ENCODE measurements at regions not wholly inside any gene's neighbourhood (a gene's known extent, or its start where the extent isn't known, plus 50 kb on each side); places are given as distances from the start of the nearest gene placed in this dataset.

- WGBS (ENCODE audit: insufficient coverage, low coverage, missing lambda C conversion rate), result 0% methylated on average over 1 of the region's 1 CpG
- Histone ChIP-seq H3K9ac (ENCODE audit: insufficient read depth in 1 of 2, low read depth in 2 of 2, low read length in 2 of 2) (no peak overlapping the region), H3K9me3 (replicated peaks; ENCODE audit: control insufficient read depth, insufficient read depth, low read depth, low read length) (no peaks in the 10 kb centered on the region), H2AFZ (ENCODE audit: low read depth, low read length) (no peak overlapping the region), H3K4me3 (no peak overlapping the region), H3K4me1 (replicated peaks in 1 of 2; ENCODE audit: control insufficient read depth in 2 of 2, insufficient read depth in 2 of 2, low read length in 2 of 2) (no peaks in the 10 kb centered on the region), H3K4me2 (ENCODE audit: insufficient read depth, low read length) (no peak overlapping the region), H3K9me1 (ENCODE audit: control insufficient read depth, insufficient read depth, low read length) (no peaks in the 10 kb centered on the region), H4K20me1 (replicated peaks; ENCODE audit: control insufficient read depth, insufficient read depth, low read length) (no peaks in the 10 kb centered on the region), H3K27me3 (ENCODE audit: control insufficient read depth in 2 of 2, insufficient read depth in 2 of 2, low read length in 2 of 2) (no peaks in the 10 kb centered on the region), H3K27ac (ENCODE audit: extremely low read depth, low read depth, low read length) (no peak overlapping the region), H3K79me2 (ENCODE audit: control insufficient read depth, insufficient read depth, low read length) (no peaks in the 10 kb centered on the region), H3K36me3 (ENCODE audit: control insufficient read depth, insufficient read depth, low read length) (no peaks in the 10 kb centered on the region)
- no TSS peak for BruUV-seq (replicated peaks)
- ChIA-PET POLR2A (no interaction called here), CTCF (ENCODE audit: low intra/inter-chr PET ratio) (no interaction called here)
- DNase-seq (ENCODE audit: extremely low read depth in 1 of 4, low spot score in 3 of 4) (no peak), FAIRE-seq (no peak), ATAC-seq (no peak)
- in situ Hi-C loops (cut with MboI) (no loop called here), intact Hi-C loops (cut with micrococcal nuclease) (no loop called here)
- TF ChIP-seq TSHZ1 (CRISPR knock-in tag; IDR thresholded peaks at IDR 0.05), result no peak
- TF ChIP-seq ZNF133 (CRISPR knock-in tag; IDR thresholded peaks at IDR 0.05), result no peak
- no peak for TF ChIP-seq TEAD1 (CRISPR knock-in tag; IDR thresholded peaks at IDR 0.05)
- no peak for TF ChIP-seq ZNF449 (CRISPR knock-in tag; IDR thresholded peaks at IDR 0.05)
- no peak for TF ChIP-seq EHMT2 (IDR thresholded peaks at IDR 0.05)
- no peak for TF ChIP-seq RBM15 (IDR thresholded peaks at IDR 0.05; ENCODE audit: insufficient read depth, low read length)
- TF ChIP-seq DACH1 (IDR thresholded peaks at IDR 0.05; ENCODE audit: partially characterized antibody), result no peak
- no peak for TF ChIP-seq MAX (CRISPR knock-in tag; IDR thresholded peaks at IDR 0.05)
- no peak for TF ChIP-seq ZKSCAN8 (CRISPR knock-in tag; IDR thresholded peaks at IDR 0.05)
- no peak for TF ChIP-seq ZKSCAN1 (IDR thresholded peaks at IDR 0.05; ENCODE audit: low read depth, low read length)
- no peak for TF ChIP-seq PHF20 (IDR thresholded peaks at IDR 0.05; ENCODE audit: partially characterized antibody)
- TF ChIP-seq PURB (CRISPR knock-in tag; IDR thresholded peaks at IDR 0.05; ENCODE audit: low read depth), result no peak
- TF ChIP-seq MEF2D (tag; conservative IDR thresholded peaks at IDR 0.05; ENCODE audit: low read depth), result no peak
- no peak for TF ChIP-seq ZBTB11 (CRISPR knock-in tag; IDR thresholded peaks at IDR 0.05)
- no peak for TF ChIP-seq FOXK2 (conservative IDR thresholded peaks at IDR 0.05 in 1 of 2, IDR thresholded peaks at IDR 0.05 in 1 of 2; ENCODE audit: low read depth in 2 of 2)
- TF ChIP-seq MECOM (CRISPR knock-in tag; IDR thresholded peaks at IDR 0.05), result no peak
These were observed 81.1 kb upstream of the KLHL13 start for GRCh38 chrX:118197730-118198129.
